ENCODE measurements at regions not wholly inside any gene's neighbourhood (a gene's known extent, or its start where the extent isn't known, plus 50 kb on each side); places are given as distances from the start of the nearest gene placed in this dataset.

DNA sequence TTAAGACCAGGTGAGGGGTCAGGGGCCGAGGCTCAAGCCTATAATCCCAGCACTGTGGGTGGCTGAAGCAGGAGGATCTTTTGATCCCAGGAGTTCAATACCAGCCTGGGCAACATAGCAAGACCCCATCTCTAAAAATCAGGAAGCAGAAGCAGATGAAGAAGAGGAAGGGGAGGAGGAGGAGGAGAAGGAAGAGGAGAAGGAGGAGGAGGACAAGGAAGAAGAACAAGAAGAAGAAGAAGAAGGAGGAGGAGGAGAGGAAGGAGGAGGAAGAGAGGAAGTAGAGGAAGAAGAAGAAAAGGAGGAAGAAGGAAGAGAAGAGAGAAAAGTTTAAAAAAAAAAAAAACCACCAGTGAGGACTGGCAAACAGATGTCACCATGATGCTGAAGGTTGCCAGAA, 92.0 kb upstream of the TMEM26 start:
- Histone ChIP-seq H3K9me3 (ENCODE audit: low read depth, low read length, poor library complexity, severe bottlenecking) (no peaks in the 10 kb centered on the region), H3K4me3 (ENCODE audit: low read depth, low read length, poor library complexity, severe bottlenecking) (no peak overlapping the region), H3K36me3 (ENCODE audit: insufficient read depth, low read length, poor library complexity, severe bottlenecking) (no peaks in the 10 kb centered on the region), H3K27ac (ENCODE audit: low read depth, low read length, poor library complexity, severe bottlenecking) (no peak overlapping the region), H3K27me3 (replicated peaks; ENCODE audit: insufficient read depth, low read depth, low read length, poor library complexity) (no peaks in the 10 kb centered on the region), H3K4me1 (ENCODE audit: insufficient read depth, low read length, poor library complexity, severe bottlenecking) (no peaks in the 10 kb centered on the region)
- BruUV-seq (replicated peaks): no TSS peak
- ChIA-PET POLR2A (ENCODE audit: low non-redundant PET) (no interaction called here), CTCF (no interaction called here)
- TF ChIP-seq EZH2 (IDR thresholded peaks at IDR 0.05; ENCODE audit: borderline replicate concordance, low read depth, low read length, poor library complexity, severe bottlenecking): no peak
- TF ChIP-seq, protein P1, sequence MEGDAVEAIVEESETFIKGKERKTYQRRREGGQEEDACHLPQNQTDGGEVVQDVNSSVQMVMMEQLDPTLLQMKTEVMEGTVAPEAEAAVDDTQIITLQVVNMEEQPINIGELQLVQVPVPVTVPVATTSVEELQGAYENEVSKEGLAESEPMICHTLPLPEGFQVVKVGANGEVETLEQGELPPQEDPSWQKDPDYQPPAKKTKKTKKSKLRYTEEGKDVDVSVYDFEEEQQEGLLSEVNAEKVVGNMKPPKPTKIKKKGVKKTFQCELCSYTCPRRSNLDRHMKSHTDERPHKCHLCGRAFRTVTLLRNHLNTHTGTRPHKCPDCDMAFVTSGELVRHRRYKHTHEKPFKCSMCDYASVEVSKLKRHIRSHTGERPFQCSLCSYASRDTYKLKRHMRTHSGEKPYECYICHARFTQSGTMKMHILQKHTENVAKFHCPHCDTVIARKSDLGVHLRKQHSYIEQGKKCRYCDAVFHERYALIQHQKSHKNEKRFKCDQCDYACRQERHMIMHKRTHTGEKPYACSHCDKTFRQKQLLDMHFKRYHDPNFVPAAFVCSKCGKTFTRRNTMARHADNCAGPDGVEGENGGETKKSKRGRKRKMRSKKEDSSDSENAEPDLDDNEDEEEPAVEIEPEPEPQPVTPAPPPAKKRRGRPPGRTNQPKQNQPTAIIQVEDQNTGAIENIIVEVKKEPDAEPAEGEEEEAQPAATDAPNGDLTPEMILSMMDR (conservative IDR thresholded peaks at IDR 0.05; ENCODE audit: low read depth, low read length): no peak
- DNase-seq (ENCODE audit: low spot score): no peak
- intact Hi-C loops (cut with micrococcal nuclease; ENCODE audit: unreplicated experiment): no loop called here

DNA sequence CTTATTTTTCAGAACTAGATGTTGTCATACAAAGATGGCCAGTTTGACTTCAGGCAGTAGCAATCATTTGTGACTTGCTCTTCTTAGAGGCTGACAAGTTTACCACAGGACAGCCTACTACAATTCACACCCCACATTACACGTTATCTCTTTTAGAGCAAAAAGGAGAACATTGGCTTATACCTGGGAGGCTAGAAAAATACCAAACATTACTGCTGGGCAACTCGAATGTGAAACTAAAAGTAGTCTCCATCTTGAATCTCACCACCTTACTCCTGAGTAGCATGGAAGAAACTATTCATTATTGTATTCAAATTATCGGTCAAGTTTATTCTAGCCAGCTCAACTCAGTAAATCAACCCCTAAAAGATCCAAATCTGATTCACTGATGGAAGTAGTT, 90.7 kb upstream of the TMEM26 start:
- TF ChIP-seq, protein P1 (conservative IDR thresholded peaks at IDR 0.05; ENCODE audit: low read depth, low read length): no peak
- no peak for TF ChIP-seq EZH2 (IDR thresholded peaks at IDR 0.05; ENCODE audit: borderline replicate concordance, low read depth, low read length, poor library complexity, severe bottlenecking)
- ChIA-PET CTCF (no interaction called here), POLR2A (ENCODE audit: low non-redundant PET) (no interaction called here)
- Histone ChIP-seq H3K27me3 (replicated peaks; ENCODE audit: insufficient read depth, low read depth, low read length, poor library complexity) (no peaks in the 10 kb centered on the region), H3K36me3 (ENCODE audit: insufficient read depth, low read length, poor library complexity, severe bottlenecking) (no peaks in the 10 kb centered on the region), H3K9me3 (ENCODE audit: low read depth, low read length, poor library complexity, severe bottlenecking) (no peaks in the 10 kb centered on the region), H3K27ac (ENCODE audit: low read depth, low read length, poor library complexity, severe bottlenecking) (no peak overlapping the region), H3K4me1 (ENCODE audit: insufficient read depth, low read length, poor library complexity, severe bottlenecking) (no peaks in the 10 kb centered on the region), H3K4me3 (ENCODE audit: low read depth, low read length, poor library complexity, severe bottlenecking) (no peak overlapping the region)
- intact Hi-C loops (cut with micrococcal nuclease; ENCODE audit: unreplicated experiment): no loop called here
- BruUV-seq (replicated peaks): no TSS peak
- DNase-seq (ENCODE audit: low spot score): no peak

DNA sequence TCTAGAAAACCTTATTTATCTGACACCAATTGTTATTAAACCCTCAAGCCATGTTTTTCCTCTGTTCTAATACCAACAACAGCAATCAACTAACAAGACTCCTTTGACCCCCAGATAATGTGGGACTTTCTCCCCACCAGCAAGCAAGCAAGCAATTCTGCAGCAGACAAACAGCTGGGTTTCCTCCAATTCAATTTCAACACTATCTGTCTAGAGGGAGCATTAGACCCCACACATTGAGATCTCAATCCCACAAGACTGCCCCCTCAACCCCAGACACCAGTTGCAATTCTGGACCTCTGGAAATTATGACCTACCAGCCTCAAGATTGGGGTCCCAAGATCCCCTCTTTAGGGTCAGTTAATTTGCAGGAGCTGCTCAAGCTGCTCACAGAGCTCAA, 89.4 kb upstream of the TMEM26 start:
- Histone ChIP-seq H3K27me3 (replicated peaks; ENCODE audit: insufficient read depth, low read depth, low read length, poor library complexity) (no peaks in the 10 kb centered on the region), H3K27ac (ENCODE audit: low read depth, low read length, poor library complexity, severe bottlenecking) (no peak overlapping the region), H3K4me3 (ENCODE audit: low read depth, low read length, poor library complexity, severe bottlenecking) (no peak overlapping the region), H3K9me3 (ENCODE audit: low read depth, low read length, poor library complexity, severe bottlenecking) (no peaks in the 10 kb centered on the region), H3K4me1 (ENCODE audit: insufficient read depth, low read length, poor library complexity, severe bottlenecking) (no peaks in the 10 kb centered on the region), H3K36me3 (ENCODE audit: insufficient read depth, low read length, poor library complexity, severe bottlenecking) (no peaks in the 10 kb centered on the region)
- no peak for DNase-seq (ENCODE audit: low spot score)
- ChIA-PET POLR2A (ENCODE audit: low non-redundant PET) (no interaction called here), CTCF (interaction anchor here (0.6 kb wide), 1 partner anchor 102 kb away, joined by 3 read pairs; no protein-coding TSS in a partner anchor)
- TF ChIP-seq, protein P1 (conservative IDR thresholded peaks at IDR 0.05; ENCODE audit: low read depth, low read length): no peak
- TF ChIP-seq EZH2 (IDR thresholded peaks at IDR 0.05; ENCODE audit: borderline replicate concordance, low read depth, low read length, poor library complexity, severe bottlenecking): no peak
- BruUV-seq (replicated peaks): no TSS peak
- intact Hi-C loops (cut with micrococcal nuclease; ENCODE audit: unreplicated experiment): no loop called here

Data from A673 (cell line).